ENCODE measurements at regions not wholly inside any gene's neighbourhood (a gene's known extent, or its start where the extent isn't known, plus 50 kb on each side); places are given as distances from the start of the nearest gene placed in this dataset.

DNA sequence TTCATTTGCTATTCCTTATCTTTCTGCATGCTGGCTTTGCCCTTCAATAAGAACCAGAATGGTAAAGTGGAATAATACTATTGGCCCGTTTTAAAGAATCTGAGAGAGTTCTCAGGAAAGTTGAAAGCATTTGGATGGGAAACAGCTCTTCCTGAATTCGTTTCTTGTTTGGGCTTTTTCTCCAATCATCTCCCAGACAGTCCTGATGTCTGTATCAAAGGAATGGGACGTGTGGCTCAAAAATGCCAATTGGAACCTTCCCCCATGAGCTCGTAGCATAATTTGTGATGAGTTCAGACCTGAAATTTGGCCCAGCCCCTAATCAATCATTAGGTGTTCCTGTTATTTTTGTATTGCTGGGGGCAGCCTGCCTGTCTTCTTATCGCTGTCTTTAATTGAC, 75.8 kb upstream of the BACH2 start:
- Histone ChIP-seq H3K9ac (ENCODE audit: low read depth, low read length, poor library complexity, severe bottlenecking) (no peak overlapping the region), H3K36me3 (ENCODE audit: insufficient read depth, low read length) (no peaks in the 10 kb centered on the region), H3K79me2 (ENCODE audit: insufficient read depth, low read length) (no peaks in the 10 kb centered on the region), H2AFZ (ENCODE audit: low read length) (no peak overlapping the region), H3F3A (ENCODE audit: low read depth) (no peaks in the 10 kb centered on the region), H4K20me1 (ENCODE audit: insufficient read depth, low read length, poor library complexity, severe bottlenecking) (no peaks in the 10 kb centered on the region), H3K27me3 (ENCODE audit: insufficient read depth, low read length, poor library complexity, severe bottlenecking) (no peaks in the 10 kb centered on the region), H3K4me1 (ENCODE audit: insufficient read depth, low read length, poor library complexity, severe bottlenecking) (peaks cover 24% of the 10 kb centered on the region), H3K9me2 (replicated peaks; ENCODE audit: low read depth, low read length) (no peaks in the 10 kb centered on the region), H3K4me3 (ENCODE audit: low read length, poor library complexity, severe bottlenecking) (no peak overlapping the region), H3K4me2 (ENCODE audit: low read depth, low read length, poor library complexity, severe bottlenecking) (no peak overlapping the region), H3K9me3 (ENCODE audit: insufficient read depth, low read depth, low read length) (no peaks in the 10 kb centered on the region)
- no peak for TF ChIP-seq EZH2phosphoT487 (IDR thresholded peaks at IDR 0.05; ENCODE audit: borderline replicate concordance)
- TF ChIP-seq, protein P1, sequence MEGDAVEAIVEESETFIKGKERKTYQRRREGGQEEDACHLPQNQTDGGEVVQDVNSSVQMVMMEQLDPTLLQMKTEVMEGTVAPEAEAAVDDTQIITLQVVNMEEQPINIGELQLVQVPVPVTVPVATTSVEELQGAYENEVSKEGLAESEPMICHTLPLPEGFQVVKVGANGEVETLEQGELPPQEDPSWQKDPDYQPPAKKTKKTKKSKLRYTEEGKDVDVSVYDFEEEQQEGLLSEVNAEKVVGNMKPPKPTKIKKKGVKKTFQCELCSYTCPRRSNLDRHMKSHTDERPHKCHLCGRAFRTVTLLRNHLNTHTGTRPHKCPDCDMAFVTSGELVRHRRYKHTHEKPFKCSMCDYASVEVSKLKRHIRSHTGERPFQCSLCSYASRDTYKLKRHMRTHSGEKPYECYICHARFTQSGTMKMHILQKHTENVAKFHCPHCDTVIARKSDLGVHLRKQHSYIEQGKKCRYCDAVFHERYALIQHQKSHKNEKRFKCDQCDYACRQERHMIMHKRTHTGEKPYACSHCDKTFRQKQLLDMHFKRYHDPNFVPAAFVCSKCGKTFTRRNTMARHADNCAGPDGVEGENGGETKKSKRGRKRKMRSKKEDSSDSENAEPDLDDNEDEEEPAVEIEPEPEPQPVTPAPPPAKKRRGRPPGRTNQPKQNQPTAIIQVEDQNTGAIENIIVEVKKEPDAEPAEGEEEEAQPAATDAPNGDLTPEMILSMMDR (conservative IDR thresholded peaks at IDR 0.05; ENCODE audit: low read length), result no peak

DNA sequence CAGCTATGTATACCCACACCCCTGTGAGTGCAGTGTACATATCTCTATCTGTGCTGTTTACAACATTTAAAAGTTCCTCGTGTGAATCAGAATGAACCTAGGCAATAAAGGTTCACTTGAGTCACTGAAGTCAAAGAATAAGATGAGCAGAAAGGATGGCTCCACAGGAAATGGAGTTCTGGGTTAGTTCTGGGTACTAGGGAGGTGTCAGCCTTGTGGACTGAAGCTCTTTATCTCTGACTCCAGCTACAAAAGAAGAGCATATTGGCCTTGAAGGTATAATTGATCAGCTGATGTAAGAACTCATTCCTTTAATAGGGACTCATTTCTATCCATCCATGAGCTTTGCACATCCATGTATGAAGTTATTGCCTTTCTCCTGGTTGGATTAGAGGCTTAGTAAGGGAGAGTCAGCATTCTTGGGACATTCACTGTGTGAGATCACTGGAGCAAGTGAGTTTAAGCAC, 73.9 kb upstream of the BACH2 start:
- Histone ChIP-seq H3K4me2 (ENCODE audit: low read depth, low read length, poor library complexity, severe bottlenecking) (no peak overlapping the region), H3K27me3 (ENCODE audit: insufficient read depth, low read length, poor library complexity, severe bottlenecking) (no peaks in the 10 kb centered on the region), H2AFZ (ENCODE audit: low read length) (no peak overlapping the region), H3K9ac (ENCODE audit: low read depth, low read length, poor library complexity, severe bottlenecking) (no peak overlapping the region), H3F3A (ENCODE audit: low read depth) (no peaks in the 10 kb centered on the region), H4K20me1 (ENCODE audit: insufficient read depth, low read length, poor library complexity, severe bottlenecking) (no peaks in the 10 kb centered on the region), H3K36me3 (ENCODE audit: insufficient read depth, low read length) (no peaks in the 10 kb centered on the region), H3K79me2 (ENCODE audit: insufficient read depth, low read length) (no peaks in the 10 kb centered on the region), H3K4me1 (ENCODE audit: insufficient read depth, low read length, poor library complexity, severe bottlenecking) (peaks cover 13% of the 10 kb centered on the region), H3K9me2 (replicated peaks; ENCODE audit: low read depth, low read length) (no peaks in the 10 kb centered on the region), H3K9me3 (ENCODE audit: insufficient read depth, low read depth, low read length) (no peaks in the 10 kb centered on the region), H3K4me3 (ENCODE audit: low read length, poor library complexity, severe bottlenecking) (no peak overlapping the region)
- TF ChIP-seq, protein P1 (conservative IDR thresholded peaks at IDR 0.05; ENCODE audit: low read length), result no peak
- TF ChIP-seq EZH2phosphoT487 (IDR thresholded peaks at IDR 0.05; ENCODE audit: borderline replicate concordance), result no peak

- no peaks in the 10 kb centered on the region for H3K9me2 ChIP-seq (replicated peaks; ENCODE audit: low read depth, low read length)
- no peak overlapping the region for H2AFZ ChIP-seq (ENCODE audit: low read length)
- no peak overlapping the region for H3K4me3 ChIP-seq (ENCODE audit: low read length, poor library complexity, severe bottlenecking)
- H4K20me1 ChIP-seq (ENCODE audit: insufficient read depth, low read length, poor library complexity, severe bottlenecking), result no peaks in the 10 kb centered on the region
- peaks cover 9% of the 10 kb centered on the region for H3K4me1 ChIP-seq (ENCODE audit: insufficient read depth, low read length, poor library complexity, severe bottlenecking)
- no peak overlapping the region for H3K9ac ChIP-seq (ENCODE audit: low read depth, low read length, poor library complexity, severe bottlenecking)
- H3K9me3 ChIP-seq (ENCODE audit: insufficient read depth, low read depth, low read length), result no peaks in the 10 kb centered on the region
- no peaks in the 10 kb centered on the region for H3F3A ChIP-seq (ENCODE audit: low read depth)
- no peaks in the 10 kb centered on the region for H3K36me3 ChIP-seq (ENCODE audit: insufficient read depth, low read length)
- H3K27me3 ChIP-seq (ENCODE audit: insufficient read depth, low read length, poor library complexity, severe bottlenecking), result no peaks in the 10 kb centered on the region
- H3K4me2 ChIP-seq (ENCODE audit: low read depth, low read length, poor library complexity, severe bottlenecking), result no peak overlapping the region
- H3K79me2 ChIP-seq (ENCODE audit: insufficient read depth, low read length), result no peaks in the 10 kb centered on the region
- TF ChIP-seq EZH2phosphoT487 (IDR thresholded peaks at IDR 0.05; ENCODE audit: borderline replicate concordance), result no peak
- TF ChIP-seq, protein P1 (conservative IDR thresholded peaks at IDR 0.05; ENCODE audit: low read length), result no peak
Observed at GRCh38 chr6:90369651-90370050, 73.0 kb upstream of the BACH2 start.
